CD14-positive monocyte (primary cell): ENCODE measurements at regions not wholly inside any gene's neighbourhood (a gene's known extent, or its start where the extent isn't known, plus 50 kb on each side); places are given as distances from the start of the nearest gene placed in this dataset.

Experiments used
- DNase-seq, 3 donors: peaks; one replicate each; pipeline ENCODE4 v3.0.0-alpha.2; 2011 to 2022
- H2AFZ ChIP-seq: 2 replicates; pipeline ENCODE4 v1.6.0; 2012; ENCODE audit warnings: mild to moderate bottlenecking, low read depth, low read length, inconsistent platforms; ENCODE audit not compliant: insufficient read depth, poor library complexity, severe bottlenecking
- H3K27ac ChIP-seq, 2 donors: 1 replicate in 1 of 2; 2 replicates in 1 of 2; pipeline ENCODE4 v1.5.1; 2012 to 2013; ENCODE audit warnings: low read length in 2 of 2, control low read depth in 1 of 2, inconsistent platforms in 1 of 2, low read depth in 1 of 2, mild to moderate bottlenecking in 1 of 2
- H3K27me3 ChIP-seq, 2 donors: one replicate each; pipeline versions ENCODE4 v1.6.0 to v1.6.1; 2011 to 2013; ENCODE audit warnings: low read length in 2 of 2; ENCODE audit not compliant: control insufficient read depth in 2 of 2, insufficient read depth in 2 of 2
- H3K36me3 ChIP-seq, 2 donors: replicated peaks in 1 of 2; 1 replicate in 1 of 2; 2 replicates in 1 of 2; pipeline versions ENCODE4 v1.5.1 to v1.6.1; 2012 to 2013; ENCODE audit warnings: low read length in 2 of 2, control low read depth in 1 of 2, inconsistent platforms in 1 of 2, mild to moderate bottlenecking in 1 of 2; ENCODE audit not compliant: insufficient read depth in 2 of 2, control insufficient read depth in 1 of 2
- H3K4me1 ChIP-seq, 2 donors: 1 replicate in 1 of 2; 2 replicates in 1 of 2; pipeline versions ENCODE4 v1.5.1 to v1.6.1; 2012 to 2013; ENCODE audit warnings: low read length in 2 of 2, control low read depth in 1 of 2, inconsistent platforms in 1 of 2, mild to moderate bottlenecking in 1 of 2, moderate library complexity in 1 of 2; ENCODE audit not compliant: insufficient read depth in 2 of 2, control insufficient read depth in 1 of 2
- H3K4me2 ChIP-seq: replicated peaks from 2 replicates; pipeline ENCODE3; 2012; ENCODE audit warnings: low read length, moderate library complexity, mild to moderate bottlenecking; ENCODE audit not compliant: poor library complexity, severe bottlenecking; ENCODE audit errors: extremely low read depth
- H3K4me3 ChIP-seq, 3 experiments: fragments of 200-600 bp in 1 of 3; sonication (generic) in 1 of 3; replicated peaks in 1 of 3; 1 replicate in 2 of 3; 2 replicates in 1 of 3; pipeline ENCODE4 v1.5.1; 2011 to 2013; ENCODE audit warnings: low read length in 3 of 3, mild to moderate bottlenecking in 3 of 3, control low read depth in 2 of 3, low read depth in 2 of 3, inconsistent platforms in 1 of 3, moderate library complexity in 1 of 3
- H3K79me2 ChIP-seq: 2 replicates; pipeline ENCODE4 v1.6.0; 2012; ENCODE audit warnings: mild to moderate bottlenecking, control low read depth, inconsistent platforms, low read length, moderate library complexity; ENCODE audit not compliant: insufficient read depth
- H3K9ac ChIP-seq: 2 replicates; pipeline ENCODE4 v1.6.0; 2017; ENCODE audit warnings: low read length, mild to moderate bottlenecking; ENCODE audit not compliant: insufficient read depth, poor library complexity, severe bottlenecking
- H3K9me3 ChIP-seq, 2 donors: replicated peaks in 1 of 2; 1 replicate in 1 of 2; 2 replicates in 1 of 2; pipeline versions ENCODE4 v1.5.1 to v1.6.1; 2012 to 2013; ENCODE audit warnings: low read length in 2 of 2, control low read depth in 1 of 2; ENCODE audit not compliant: control insufficient read depth in 1 of 2, insufficient read depth in 1 of 2
- H4K20me1 ChIP-seq: 2 replicates; pipeline ENCODE4 v1.6.0; 2012; ENCODE audit warnings: mild to moderate bottlenecking, low read length, control low read depth, moderate library complexity; ENCODE audit not compliant: insufficient read depth
- H3K27ac Mint-ChIP-seq, 7 donors: one replicate each; pipeline ENCODE4 v1.8.0; 2020; ENCODE audit warnings: mild to moderate bottlenecking in 7 of 7, mixed read lengths in 7 of 7, moderate library complexity in 6 of 7, inconsistent platforms in 2 of 7
- H3K27me3 Mint-ChIP-seq, 3 donors: one replicate each; pipeline ENCODE4 v1.8.0; 2021 to 2022; ENCODE audit warnings: low read depth in 3 of 3, mild to moderate bottlenecking in 3 of 3, mixed read lengths in 3 of 3, moderate library complexity in 3 of 3, inconsistent platforms in 1 of 3
- H3K36me3 Mint-ChIP-seq, 2 donors: one replicate each; pipeline ENCODE4 v1.8.0; 2020; ENCODE audit warnings: mixed read lengths in 2 of 2, inconsistent platforms in 1 of 2, mild to moderate bottlenecking in 1 of 2
- H3K4me1 Mint-ChIP-seq: one replicate; pipeline ENCODE4 v1.8.0; 2020; ENCODE audit warnings: mild to moderate bottlenecking, mixed read lengths
- H3K4me3 Mint-ChIP-seq, 2 donors: one replicate each; pipeline ENCODE4 v1.8.0; 2020; ENCODE audit warnings: mild to moderate bottlenecking in 2 of 2, mixed read lengths in 2 of 2, moderate library complexity in 1 of 2
- H3K9me3 Mint-ChIP-seq, 7 donors: one replicate each; pipeline ENCODE4 v1.8.0; 2020 to 2022; ENCODE audit warnings: mixed read lengths in 7 of 7, mild to moderate bottlenecking in 6 of 7, moderate library complexity in 6 of 7, inconsistent platforms in 2 of 7
- CTCF ChIP-seq: fragments of 200-600 bp; IDR thresholded peaks from one replicate; pipeline ENCODE4 v1.8.0; 2022; ENCODE audit warnings: antibody characterized with exemption, mild to moderate bottlenecking
- WGBS: methylation state at CpG from one replicate; pipeline ENCODE4 v1.1.5; 2013; ENCODE audit warnings: missing lambda C conversion rate; ENCODE audit not compliant: insufficient coverage; 5-methylcytosine and 5-hydroxymethylcytosine counted together
- intact Hi-C, 2 donors: fragments of 100-400 bp; cut with micrococcal nuclease; formaldehyde crosslinking; loops; one replicate each; pipeline versions ENCODE4 v1.15.0 to v1.15.1; 2023

GRCh38 chr10:78434886-78435285, 401.2 kb downstream of the RPS24 start:
- Mint-ChIP-seq H3K27ac (no peak overlapping the region), H3K27me3 (peaks cover 3 to 12% (median 8%) of the 10 kb centered on the region in 3 donors), H3K4me3 (no peak overlapping the region), H3K36me3 (no peaks in the 10 kb centered on the region), H3K4me1 (no peaks in the 10 kb centered on the region), H3K9me3 (no peaks in the 10 kb centered on the region)
- Histone ChIP-seq H2AFZ (no peak overlapping the region), H3K4me3 (no peak overlapping the region), H3K9me3 (no peaks in the 10 kb centered on the region), H3K4me2 (no peak overlapping the region), H3K79me2 (no peaks in the 10 kb centered on the region), H3K27ac (no peak overlapping the region), H4K20me1 (no peaks in the 10 kb centered on the region), H3K9ac (no peak overlapping the region), H3K27me3 (peaks cover 0 to 5% of the 10 kb centered on the region in 2 donors), H3K4me1 (no peaks in the 10 kb centered on the region), H3K36me3 (no peaks in the 10 kb centered on the region)
- intact Hi-C loops, result no loop called here
- 90% methylated on average over 7 of the region's 8 CpGs for WGBS
- no peak for TF ChIP-seq CTCF
- no peak for DNase-seq

- no peak overlapping the region for H3K4me3 ChIP-seq
- no peak for DNase-seq
- H3K27me3 ChIP-seq, result no peaks in the 10 kb centered on the region
- no peak overlapping the region for H3K4me2 ChIP-seq
- no peak overlapping the region for H3K27ac ChIP-seq
- H3K9ac ChIP-seq, result no peak overlapping the region
- no peak overlapping the region for H3K4me3 Mint-ChIP-seq
- no peaks in the 10 kb centered on the region for H3K9me3 Mint-ChIP-seq
- H2AFZ ChIP-seq, result no peak overlapping the region
- H3K36me3 ChIP-seq, result no peaks in the 10 kb centered on the region
- H3K36me3 Mint-ChIP-seq, result no peaks in the 10 kb centered on the region
- no peaks in the 10 kb centered on the region for H3K4me1 Mint-ChIP-seq
- TF ChIP-seq CTCF, result no peak
- H3K27me3 Mint-ChIP-seq, result peaks cover 2 to 10% (median 8%) of the 10 kb centered on the region in 3 donors
- H3K27ac Mint-ChIP-seq, result no peak overlapping the region
- intact Hi-C loops, result no loop called here
- no peaks in the 10 kb centered on the region for H4K20me1 ChIP-seq
- no peaks in the 10 kb centered on the region for H3K4me1 ChIP-seq
- no peaks in the 10 kb centered on the region for H3K9me3 ChIP-seq
- 95% methylated on average over 5 of the region's 10 CpGs for WGBS
- H3K79me2 ChIP-seq, result no peaks in the 10 kb centered on the region
Measured at GRCh38 chr10:78435484-78436221, 402.0 kb downstream of the RPS24 start.
